ENCODE measurements at regions not wholly inside any gene's neighbourhood (a gene's known extent, or its start where the extent isn't known, plus 50 kb on each side); places are given as distances from the start of the nearest gene placed in this dataset.

DNA sequence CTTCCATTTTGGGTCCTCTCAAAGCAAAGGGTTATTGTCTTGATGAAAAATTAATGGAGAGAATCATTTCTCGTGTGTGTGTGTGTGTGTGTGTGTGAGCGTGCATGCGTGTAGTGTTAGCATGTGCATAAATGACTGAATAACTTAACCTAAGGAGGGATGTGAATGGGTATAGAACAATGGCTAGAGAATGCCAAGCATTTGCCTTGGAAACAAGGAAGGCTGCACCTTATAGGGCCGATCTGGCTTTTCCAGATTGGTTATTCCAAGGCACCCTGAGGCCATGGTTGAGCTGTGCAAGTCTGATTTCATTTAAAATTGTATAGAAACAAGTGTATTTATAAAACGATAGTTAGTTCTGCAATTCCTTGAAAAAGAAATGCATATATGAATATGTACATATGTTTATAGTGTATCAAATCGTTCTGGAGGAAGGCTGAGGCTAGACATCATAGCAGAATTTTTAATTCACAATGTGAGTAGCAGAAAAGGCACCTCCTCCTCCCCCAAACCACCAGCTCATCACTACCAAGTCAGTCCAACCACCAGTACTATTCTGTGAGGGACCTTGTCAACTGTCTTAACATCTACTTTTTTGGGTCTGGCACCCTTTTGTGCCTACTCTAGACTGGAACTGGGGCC, 322.7 kb upstream of the ISX start:
- H3K27ac ChIP-seq: no peak overlapping the region

DNA sequence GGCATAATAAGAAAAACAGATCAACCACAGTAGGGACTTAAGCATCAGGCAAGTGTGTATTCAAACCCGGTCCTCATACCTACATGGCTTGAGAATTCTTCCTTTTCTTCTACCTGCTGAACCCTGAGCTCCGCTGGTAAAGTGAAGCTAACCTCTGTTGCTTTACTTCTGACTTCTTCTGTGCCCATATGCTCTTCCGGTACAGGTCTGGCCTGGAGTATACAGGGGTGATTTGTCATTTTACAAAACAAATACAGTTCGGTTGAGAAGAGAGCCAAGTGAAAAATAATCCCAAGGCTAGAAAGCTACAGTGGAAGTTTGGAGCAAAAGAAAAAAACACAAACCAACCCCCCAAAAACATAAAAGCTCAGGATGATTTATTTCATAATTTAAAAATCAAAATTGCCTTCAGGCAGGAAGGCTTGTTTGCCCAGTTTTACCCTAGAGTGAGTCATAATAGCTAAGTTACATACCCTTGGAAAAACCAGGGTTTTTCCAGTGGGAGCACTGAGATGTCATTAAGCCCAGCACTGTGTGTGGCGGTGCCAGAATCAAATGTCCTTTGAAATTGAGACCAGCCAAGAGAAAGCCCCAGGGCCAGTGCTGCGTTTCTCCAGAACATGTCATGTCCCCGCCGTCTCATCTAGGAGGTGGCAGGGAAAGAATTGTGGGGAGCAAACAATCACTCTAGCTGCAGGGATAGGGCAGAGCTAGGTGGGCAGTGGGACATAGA, 305.5 kb upstream of the ISX start:
- Histone ChIP-seq H3K27ac (no peak overlapping the region), H3K9ac (ENCODE audit: insufficient read length) (no peak overlapping the region), H3K36me3 (ENCODE audit: insufficient read depth, low read length) (no peaks in the 10 kb centered on the region), H3K9me3 (ENCODE audit: low read depth, low read length) (no peaks in the 10 kb centered on the region), H3K4me3 (no peak overlapping the region)
- TF ChIP-seq FOXP2 (optimal IDR thresholded peaks at IDR 0.05; ENCODE audit: control extremely low read depth, extremely low read length, insufficient read depth): no peak
- no peak for TF ChIP-seq POLR2AphosphoS5 (IDR thresholded peaks at IDR 0.05; ENCODE audit: borderline replicate concordance, low read depth, low read length)
- no peak for TF ChIP-seq EZH2 (IDR thresholded peaks at IDR 0.05)
- no peak for DNase-seq (ENCODE audit: low read depth, low spot score)

More for the DNA sequence above, 322.7 kb upstream of the ISX start:
- no peak for DNase-seq (ENCODE audit: low read depth, low spot score)
- TF ChIP-seq POLR2AphosphoS5 (IDR thresholded peaks at IDR 0.05; ENCODE audit: borderline replicate concordance, low read depth, low read length) (no peak), EZH2 (IDR thresholded peaks at IDR 0.05) (no peak), FOXP2 (optimal IDR thresholded peaks at IDR 0.05; ENCODE audit: control extremely low read depth, extremely low read length, insufficient read depth) (no peak)
- Histone ChIP-seq H3K4me3 (no peak overlapping the region), H3K9me3 (ENCODE audit: low read depth, low read length) (no peaks in the 10 kb centered on the region), H3K9ac (ENCODE audit: insufficient read length) (no peak overlapping the region), H3K36me3 (ENCODE audit: insufficient read depth, low read length) (no peaks in the 10 kb centered on the region)

DNA sequence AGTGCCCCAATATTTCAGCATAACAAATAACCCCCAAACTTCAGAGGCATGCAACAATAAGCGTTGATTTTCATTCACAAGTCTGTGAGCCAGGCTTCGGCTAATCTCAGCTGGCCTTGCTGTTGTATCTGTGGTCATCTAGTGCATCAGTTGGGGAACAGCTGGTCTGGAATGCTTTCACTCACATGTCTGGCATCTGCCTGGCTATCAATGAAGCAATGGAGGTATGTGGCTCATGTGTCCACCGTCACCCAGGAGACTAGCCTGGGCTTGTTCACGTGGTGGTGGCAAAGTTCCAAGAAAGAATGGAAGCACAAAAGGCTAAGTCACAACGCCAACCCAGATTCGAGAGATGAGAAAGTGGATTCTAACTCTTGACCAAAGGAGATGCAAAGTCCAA, 304.8 kb upstream of the ISX start:
- Histone ChIP-seq H3K9me3 (ENCODE audit: low read depth, low read length) (no peaks in the 10 kb centered on the region), H3K36me3 (ENCODE audit: insufficient read depth, low read length) (no peaks in the 10 kb centered on the region), H3K4me3 (no peak overlapping the region), H3K27ac (no peak overlapping the region), H3K9ac (ENCODE audit: insufficient read length) (no peak overlapping the region)
- TF ChIP-seq POLR2AphosphoS5 (IDR thresholded peaks at IDR 0.05; ENCODE audit: borderline replicate concordance, low read depth, low read length): no peak
- TF ChIP-seq EZH2 (IDR thresholded peaks at IDR 0.05): no peak
- no peak for TF ChIP-seq FOXP2 (optimal IDR thresholded peaks at IDR 0.05; ENCODE audit: control extremely low read depth, extremely low read length, insufficient read depth)
- DNase-seq (ENCODE audit: low read depth, low spot score): no peak

DNA sequence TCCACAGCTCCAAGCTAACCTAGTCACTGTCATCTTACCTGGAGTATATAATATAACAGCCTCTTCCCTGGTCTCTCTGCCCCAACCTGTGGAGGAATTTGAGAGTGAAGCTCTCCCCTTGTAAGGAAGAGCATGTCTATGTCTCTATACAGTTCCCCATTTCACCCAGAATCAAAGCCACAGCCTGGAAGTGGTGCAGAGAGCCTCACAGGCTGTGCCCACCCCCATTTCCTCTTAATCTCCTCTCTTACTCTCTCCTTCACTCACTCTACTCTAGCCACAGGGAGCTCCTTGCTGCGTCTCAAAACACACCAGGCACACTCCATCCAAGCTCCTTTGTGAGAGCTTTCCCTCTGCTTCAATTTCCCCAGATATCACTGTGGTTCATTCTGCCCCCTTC, 302.5 kb upstream of the ISX start:
- H3K27ac ChIP-seq: no peak overlapping the region
- DNase-seq (ENCODE audit: low read depth, low spot score): no peak
- H3K9ac ChIP-seq (ENCODE audit: insufficient read length): no peak overlapping the region
- H3K9me3 ChIP-seq (ENCODE audit: low read depth, low read length): no peaks in the 10 kb centered on the region
- H3K4me3 ChIP-seq: no peak overlapping the region
- no peak for TF ChIP-seq FOXP2 (optimal IDR thresholded peaks at IDR 0.05; ENCODE audit: control extremely low read depth, extremely low read length, insufficient read depth)
- TF ChIP-seq POLR2AphosphoS5 (IDR thresholded peaks at IDR 0.05; ENCODE audit: borderline replicate concordance, low read depth, low read length): no peak
- TF ChIP-seq EZH2 (IDR thresholded peaks at IDR 0.05): no peak
- no peaks in the 10 kb centered on the region for H3K36me3 ChIP-seq (ENCODE audit: insufficient read depth, low read length)

DNA sequence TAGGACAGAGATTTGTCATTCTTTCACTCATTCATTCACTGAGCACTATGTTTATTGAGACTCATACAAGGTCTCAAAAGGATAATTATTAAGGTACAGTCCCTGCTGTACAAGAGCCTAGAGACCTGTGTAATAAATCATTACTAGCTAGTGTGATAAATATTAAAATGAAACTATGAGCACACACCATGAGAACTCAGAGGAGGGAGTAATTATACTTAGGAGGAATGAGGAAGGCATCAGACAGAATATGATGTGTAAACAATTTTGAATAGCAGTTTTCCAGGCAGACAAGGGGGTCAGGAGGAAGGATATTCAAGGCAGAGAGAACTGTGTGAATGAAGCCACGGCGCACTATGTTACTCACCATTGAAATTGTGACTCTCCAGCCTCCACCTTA, 300.8 kb upstream of the ISX start:
- Histone ChIP-seq H3K9me3 (ENCODE audit: low read depth, low read length) (no peaks in the 10 kb centered on the region), H3K27ac (no peak overlapping the region), H3K4me3 (no peak overlapping the region), H3K36me3 (ENCODE audit: insufficient read depth, low read length) (no peaks in the 10 kb centered on the region), H3K9ac (ENCODE audit: insufficient read length) (no peak overlapping the region)
- TF ChIP-seq FOXP2 (optimal IDR thresholded peaks at IDR 0.05; ENCODE audit: control extremely low read depth, extremely low read length, insufficient read depth) (no peak), EZH2 (IDR thresholded peaks at IDR 0.05) (no peak), POLR2AphosphoS5 (IDR thresholded peaks at IDR 0.05; ENCODE audit: borderline replicate concordance, low read depth, low read length) (no peak)
- DNase-seq (ENCODE audit: low read depth, low spot score): no peak

DNA sequence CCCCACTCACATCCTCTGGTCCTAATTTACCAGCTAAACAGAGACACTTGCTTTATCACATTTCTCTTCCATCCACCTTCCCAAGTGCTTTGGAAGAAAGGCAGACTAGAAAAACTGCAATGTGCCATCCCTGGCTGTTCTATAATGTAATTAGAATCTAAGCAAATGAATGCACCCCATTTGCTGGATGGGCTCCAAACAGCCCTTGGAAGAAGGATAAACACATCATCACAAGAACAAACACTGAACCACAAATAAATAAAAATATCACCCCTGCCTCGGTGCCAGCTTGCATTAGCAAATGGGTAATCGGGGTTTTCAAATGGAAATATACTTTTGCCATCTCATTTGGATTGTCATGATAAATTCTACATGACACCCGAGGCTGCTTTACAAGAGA, 296.6 kb upstream of the ISX start:
- H3K27ac ChIP-seq: no peak overlapping the region
- no peak for DNase-seq (ENCODE audit: low read depth, low spot score)
- no peak overlapping the region for H3K9ac ChIP-seq (ENCODE audit: insufficient read length)
- H3K36me3 ChIP-seq (ENCODE audit: insufficient read depth, low read length): no peaks in the 10 kb centered on the region
- H3K9me3 ChIP-seq (ENCODE audit: low read depth, low read length): no peaks in the 10 kb centered on the region
- TF ChIP-seq EZH2 (IDR thresholded peaks at IDR 0.05): no peak
- no peak for TF ChIP-seq POLR2AphosphoS5 (IDR thresholded peaks at IDR 0.05; ENCODE audit: borderline replicate concordance, low read depth, low read length)
- no peak for TF ChIP-seq FOXP2 (optimal IDR thresholded peaks at IDR 0.05; ENCODE audit: control extremely low read depth, extremely low read length, insufficient read depth)
- no peak overlapping the region for H3K4me3 ChIP-seq

DNA sequence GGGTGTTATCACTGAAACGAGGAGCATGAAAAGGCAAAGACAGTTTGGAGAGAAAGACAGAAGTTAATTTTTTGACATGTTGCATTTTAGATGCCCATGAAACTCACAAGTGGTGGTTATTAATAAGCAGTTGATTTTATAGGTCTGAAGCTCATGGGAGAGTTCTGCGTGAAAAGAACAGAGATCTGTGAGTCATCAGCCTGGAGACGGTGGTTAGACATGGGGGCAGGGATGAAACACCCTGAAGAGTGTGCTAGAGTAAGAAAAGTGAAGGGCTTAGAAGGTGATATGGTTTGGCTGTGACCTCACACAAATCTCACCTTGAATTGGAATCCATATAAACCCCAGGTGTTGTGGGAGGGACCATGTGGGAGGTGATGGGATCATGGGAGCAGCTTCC, 289.1 kb upstream of the ISX start:
- Histone ChIP-seq H3K4me3 (no peak overlapping the region), H3K9me3 (ENCODE audit: low read depth, low read length) (no peaks in the 10 kb centered on the region), H3K27ac (no peak overlapping the region), H3K36me3 (ENCODE audit: insufficient read depth, low read length) (no peaks in the 10 kb centered on the region), H3K9ac (ENCODE audit: insufficient read length) (no peak overlapping the region)
- TF ChIP-seq POLR2AphosphoS5 (IDR thresholded peaks at IDR 0.05; ENCODE audit: borderline replicate concordance, low read depth, low read length) (no peak), FOXP2 (optimal IDR thresholded peaks at IDR 0.05; ENCODE audit: control extremely low read depth, extremely low read length, insufficient read depth) (no peak)
- DNase-seq (ENCODE audit: low read depth, low spot score): no peak

DNA sequence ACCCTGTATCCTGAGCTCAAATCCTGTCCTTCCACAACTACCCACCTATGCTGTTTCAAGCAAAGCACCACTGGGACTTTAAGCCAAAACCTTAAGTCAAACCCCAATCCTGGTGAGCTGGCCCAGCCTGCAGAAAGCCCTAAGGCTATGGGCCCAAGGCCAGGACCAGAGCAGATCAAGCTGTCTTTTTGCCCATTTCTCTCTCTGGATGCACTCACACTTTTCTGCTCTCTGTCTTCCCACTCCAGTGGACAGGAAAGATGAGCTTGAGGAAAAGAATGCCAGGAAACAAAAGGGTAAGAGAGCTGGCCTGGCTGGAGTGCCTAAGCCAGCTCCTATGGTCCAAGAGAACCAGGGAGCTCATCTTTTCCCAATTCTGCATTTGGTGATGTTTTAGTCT, 284.3 kb upstream of the ISX start:
- no peak overlapping the region for H3K4me3 ChIP-seq
- no peak overlapping the region for H3K27ac ChIP-seq
- H3K9ac ChIP-seq (ENCODE audit: insufficient read length): no peak overlapping the region
- H3K36me3 ChIP-seq (ENCODE audit: insufficient read depth, low read length): no peaks in the 10 kb centered on the region
- H3K9me3 ChIP-seq (ENCODE audit: low read depth, low read length): no peaks in the 10 kb centered on the region
- TF ChIP-seq EZH2 (IDR thresholded peaks at IDR 0.05): no peak
- no peak for TF ChIP-seq FOXP2 (optimal IDR thresholded peaks at IDR 0.05; ENCODE audit: control extremely low read depth, extremely low read length, insufficient read depth)
- no peak for TF ChIP-seq POLR2AphosphoS5 (IDR thresholded peaks at IDR 0.05; ENCODE audit: borderline replicate concordance, low read depth, low read length)
- no peak for DNase-seq (ENCODE audit: low read depth, low spot score)

Data from SK-N-MC (cell line).